AG09319 (cell line): ENCODE measurements at regions not wholly inside any gene's neighbourhood (a gene's known extent, or its start where the extent isn't known, plus 50 kb on each side); places are given as distances from the start of the nearest gene placed in this dataset.

Experiments used
- DNase-seq: peaks from one replicate; pipeline ENCODE4 v3.0.0-alpha.2; 2010; ENCODE audit warnings: low read depth; ENCODE audit errors: extremely low read depth
- CTCF ChIP-seq: IDR thresholded peaks from 2 replicates; pipeline ENCODE4 v1.5.1; 2011; ENCODE audit warnings: low read depth, mild to moderate bottlenecking, inconsistent platforms, low read length, moderate library complexity

DNA sequence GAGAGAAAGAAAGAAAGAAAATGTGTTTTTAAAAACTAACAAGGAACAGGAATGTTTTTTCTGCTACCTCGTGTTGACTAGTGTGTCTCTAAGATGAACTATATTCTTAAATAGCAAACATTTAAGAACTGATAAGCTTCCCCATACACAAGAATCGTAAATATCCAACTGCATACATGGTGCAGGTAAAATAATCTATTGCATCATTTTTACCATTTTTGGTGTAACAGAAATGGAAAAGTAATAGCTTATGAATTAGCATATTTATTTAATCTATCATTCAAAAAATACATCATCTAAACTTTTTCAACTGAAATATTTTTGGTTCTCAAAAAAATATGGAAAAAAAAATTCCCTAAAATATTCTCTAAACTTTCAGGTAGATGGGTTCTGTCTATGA, 59.7 kb upstream of the RAD23B start:
- no peak for TF ChIP-seq CTCF
- no peak for DNase-seq

GRCh38 chr9:107224252-107224651, 58.8 kb upstream of the RAD23B start:
- TF ChIP-seq CTCF, result no peak

GRCh38 chr9:107226421-107226820, 56.7 kb upstream of the RAD23B start:
- DNase-seq, result no peak
- no peak for TF ChIP-seq CTCF

More at GRCh38 chr9:107224252-107224651, 58.8 kb upstream of the RAD23B start:
- no peak for DNase-seq

DNA sequence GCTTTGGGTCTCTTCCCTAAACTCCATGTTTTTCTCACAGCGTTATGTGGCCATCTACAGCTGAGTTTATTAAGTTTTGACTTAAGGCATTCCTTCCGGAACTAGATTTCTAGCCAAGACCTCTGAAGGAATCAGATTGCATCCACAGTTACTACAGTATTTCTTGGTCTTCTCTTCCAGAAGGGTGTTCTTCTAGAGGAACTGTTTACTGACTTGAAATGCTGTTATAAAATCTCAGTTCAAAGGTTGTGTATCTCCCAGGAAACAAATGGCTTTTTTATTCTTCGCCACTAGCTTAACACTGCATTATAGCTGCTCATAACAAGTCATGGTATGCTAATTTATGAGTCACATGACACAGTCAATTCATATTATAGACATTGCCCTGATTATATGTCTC, 55.3 kb upstream of the RAD23B start:
- no peak for DNase-seq
- no peak for TF ChIP-seq CTCF

DNA sequence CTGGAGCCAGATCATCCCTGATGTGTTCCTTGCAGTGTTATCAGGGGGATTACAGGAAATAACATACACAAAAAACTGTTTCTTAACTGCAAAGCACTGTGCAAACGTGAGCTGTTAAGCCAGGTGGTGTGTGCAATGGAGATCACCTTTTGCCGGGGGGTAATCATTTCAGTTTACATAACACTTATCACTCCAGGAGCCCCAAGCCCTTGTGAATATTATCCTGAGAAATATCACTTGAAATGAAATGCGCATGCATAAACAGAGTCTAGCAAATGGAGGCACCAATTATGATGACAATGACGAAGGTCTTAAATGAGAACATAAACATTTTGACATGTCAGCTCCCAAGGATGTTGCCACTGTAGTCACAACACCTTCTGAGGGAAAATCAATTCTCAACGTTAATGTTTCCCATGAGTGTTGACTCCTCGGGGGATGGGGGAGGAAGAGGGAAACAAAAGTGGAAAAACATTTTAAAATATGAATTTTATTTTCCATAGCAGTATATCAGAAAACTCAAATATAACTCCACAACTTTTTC, 54.5 kb upstream of the RAD23B start:
- no peak for TF ChIP-seq CTCF
- no peak for DNase-seq

DNA sequence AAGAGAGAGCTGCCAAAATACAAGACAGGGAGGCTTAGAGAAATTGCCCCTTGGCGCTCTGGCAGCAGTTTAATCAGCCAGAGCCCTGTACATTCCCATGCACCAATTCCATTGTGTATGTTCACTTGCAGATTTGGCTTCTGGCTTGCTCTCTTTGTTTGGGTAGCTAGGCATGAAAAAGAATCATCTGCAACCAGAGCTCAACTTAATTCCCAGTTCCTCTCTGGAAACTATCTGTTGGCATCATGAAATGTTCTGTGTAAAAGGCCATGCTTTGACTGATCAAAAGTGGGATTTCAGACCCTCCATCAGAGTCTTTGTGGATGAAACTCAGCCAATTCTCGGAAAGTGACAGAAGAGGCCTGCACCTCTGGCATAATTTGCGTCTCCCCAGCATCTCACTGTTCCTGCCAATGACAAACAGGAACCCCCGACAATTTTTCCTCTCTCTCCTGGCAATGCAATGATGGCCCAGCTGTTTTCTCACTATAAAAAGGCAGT, 53.8 kb upstream of the RAD23B start:
- TF ChIP-seq CTCF, result no peak
- DNase-seq, result no peak
